ENCODE measurements at regions not wholly inside any gene's neighbourhood (a gene's known extent, or its start where the extent isn't known, plus 50 kb on each side); places are given as distances from the start of the nearest gene placed in this dataset.

DNA sequence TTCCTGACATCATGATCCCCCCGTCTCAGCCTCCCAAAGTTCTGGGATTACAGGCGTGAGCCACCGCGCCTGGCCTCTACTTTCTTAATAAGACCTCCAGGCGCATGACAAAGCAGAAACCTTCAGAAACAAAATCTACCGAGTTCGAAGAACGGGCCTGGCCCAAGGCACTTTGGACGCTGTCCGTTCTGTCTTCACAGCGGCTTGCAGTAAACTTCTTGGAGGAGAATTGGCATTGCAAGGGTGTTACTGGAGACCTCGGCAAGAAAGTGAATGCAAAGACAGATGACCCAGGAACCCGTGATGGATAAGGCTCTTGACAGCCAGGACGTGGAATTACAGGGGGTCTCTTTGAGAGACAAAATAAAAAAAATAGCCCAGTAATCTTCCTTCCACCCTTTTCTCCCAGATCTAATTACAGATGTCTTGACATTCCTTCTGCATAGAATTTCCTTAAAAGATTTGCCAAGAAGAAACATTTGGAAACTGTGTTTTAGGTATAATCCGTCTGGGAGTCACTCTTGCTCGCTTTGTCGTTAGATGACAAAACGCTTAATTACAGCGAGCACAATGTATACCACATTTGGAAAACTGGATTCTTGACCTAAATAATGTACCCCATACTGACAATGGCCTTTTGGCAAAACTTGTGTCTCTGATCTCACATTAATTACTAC, 83.2 kb upstream of the TBX3 start:
- Histone ChIP-seq H3K9me3 (no peaks in the 10 kb centered on the region), H3F3A (replicated peaks; ENCODE audit: insufficient read depth) (no peaks in the 10 kb centered on the region), H3K4me3 (ENCODE audit: low read depth in 2 of 2, low read length in 1 of 2) (no peak overlapping the region), H3K9me2 (no peaks in the 10 kb centered on the region), H3K27me3 (ENCODE audit: insufficient read depth) (no peaks in the 10 kb centered on the region), H3K9ac (no peak overlapping the region), H3K79me2 (ENCODE audit: insufficient read depth) (no peaks in the 10 kb centered on the region), H3K27ac (ENCODE audit: low read depth in 2 of 2, low read length in 1 of 2) (no peak overlapping the region), H3K4me2 (no peak overlapping the region), H4K20me1 (ENCODE audit: insufficient read depth) (no peaks in the 10 kb centered on the region), H2AFZ (ENCODE audit: low read depth) (no peak overlapping the region), H3K4me1 (ENCODE audit: control insufficient read depth in 1 of 2, insufficient read depth in 2 of 2, low read depth in 1 of 2, low read length in 1 of 2) (no peaks in the 10 kb centered on the region), H3K36me3 (replicated peaks in 1 of 2; ENCODE audit: control insufficient read depth in 1 of 2, insufficient read depth in 2 of 2, low read length in 1 of 2) (no peaks in the 10 kb centered on the region)
- DNase-seq = no peak
- WGBS (ENCODE audit: low lambda C conversion rate) = 87% methylated on average over 19 of the region's 19 CpGs
- ChIA-PET CTCF (interaction anchor here (0.7 to 1.1 kb wide), 2 partner anchors 83 to 91 kb away, joined by 3 to 4 read pairs; partner anchors contain the start of gene TBX3), POLR2A (no interaction called here)
- TF ChIP-seq REST (IDR thresholded peaks at IDR 0.05; ENCODE audit: low read depth, low read length) = no peak
- no peak for TF ChIP-seq ZBTB33 (IDR thresholded peaks at IDR 0.05; ENCODE audit: borderline replicate concordance, low read depth)
- no peak for TF ChIP-seq GABPA (IDR thresholded peaks at IDR 0.05; ENCODE audit: low read depth)
- TF ChIP-seq TCF12 (IDR thresholded peaks at IDR 0.05) = no peak
- TF ChIP-seq TEAD4 (IDR thresholded peaks at IDR 0.05; ENCODE audit: borderline replicate concordance, insufficient read depth) = no peak
- TF ChIP-seq USF2 (IDR thresholded peaks at IDR 0.05; ENCODE audit: borderline replicate concordance, low read depth, low read length) = no peak
- TF ChIP-seq RFX5 (IDR thresholded peaks at IDR 0.05; ENCODE audit: low read length) = no peak
- TF ChIP-seq MAX (IDR thresholded peaks at IDR 0.05; ENCODE audit: low read depth) = no peak
- no peak for TF ChIP-seq RAD21 (IDR thresholded peaks at IDR 0.05; ENCODE audit: low read length)
- TF ChIP-seq GATA2 (CRISPR knock-in tag; IDR thresholded peaks at IDR 0.05) = no peak
- no peak for TF ChIP-seq RCOR1 (IDR thresholded peaks at IDR 0.05; ENCODE audit: low read length)
- TF ChIP-seq MEF2A (IDR thresholded peaks at IDR 0.05; ENCODE audit: borderline replicate concordance, low read depth) = no peak
- TF ChIP-seq, protein P1, sequence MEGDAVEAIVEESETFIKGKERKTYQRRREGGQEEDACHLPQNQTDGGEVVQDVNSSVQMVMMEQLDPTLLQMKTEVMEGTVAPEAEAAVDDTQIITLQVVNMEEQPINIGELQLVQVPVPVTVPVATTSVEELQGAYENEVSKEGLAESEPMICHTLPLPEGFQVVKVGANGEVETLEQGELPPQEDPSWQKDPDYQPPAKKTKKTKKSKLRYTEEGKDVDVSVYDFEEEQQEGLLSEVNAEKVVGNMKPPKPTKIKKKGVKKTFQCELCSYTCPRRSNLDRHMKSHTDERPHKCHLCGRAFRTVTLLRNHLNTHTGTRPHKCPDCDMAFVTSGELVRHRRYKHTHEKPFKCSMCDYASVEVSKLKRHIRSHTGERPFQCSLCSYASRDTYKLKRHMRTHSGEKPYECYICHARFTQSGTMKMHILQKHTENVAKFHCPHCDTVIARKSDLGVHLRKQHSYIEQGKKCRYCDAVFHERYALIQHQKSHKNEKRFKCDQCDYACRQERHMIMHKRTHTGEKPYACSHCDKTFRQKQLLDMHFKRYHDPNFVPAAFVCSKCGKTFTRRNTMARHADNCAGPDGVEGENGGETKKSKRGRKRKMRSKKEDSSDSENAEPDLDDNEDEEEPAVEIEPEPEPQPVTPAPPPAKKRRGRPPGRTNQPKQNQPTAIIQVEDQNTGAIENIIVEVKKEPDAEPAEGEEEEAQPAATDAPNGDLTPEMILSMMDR (IDR thresholded peaks at IDR 0.05) = no peak

All from SK-N-SH (cell line).